H1 (cell line): ENCODE measurements at regions not wholly inside any gene's neighbourhood (a gene's known extent, or its start where the extent isn't known, plus 50 kb on each side); places are given as distances from the start of the nearest gene placed in this dataset.
A peak's percentile ranks its signal among the peaks of the same experiment; 100 is the strongest.

Experiments used
- CEBPB ChIP-seq: IDR thresholded peaks from 2 replicates; pipeline ENCODE4 v1.6.1; 2012; ENCODE audit warnings: low read depth, low read length
- CTCF ChIP-seq, 3 experiments: IDR thresholded peaks; 1 replicate in 2 of 3; 2 replicates in 1 of 3; pipeline versions ENCODE4 v1.5.1 to v1.6.1; 2011; ENCODE audit warnings: low read length in 3 of 3, mild to moderate bottlenecking in 3 of 3, inconsistent platforms in 2 of 3, low read depth in 1 of 3, moderate library complexity in 1 of 3; ENCODE audit not compliant: insufficient read depth in 1 of 3; ENCODE audit errors: control extremely low read depth in 1 of 3
- MAX ChIP-seq: IDR thresholded peaks from 2 replicates; pipeline ENCODE4 v1.6.1; 2012; ENCODE audit warnings: inconsistent platforms
- POLR2A ChIP-seq, 2 experiments: IDR thresholded peaks; 1 replicate in 1 of 2; 2 replicates in 1 of 2; pipeline ENCODE4 v1.6.1; 2011; ENCODE audit warnings: low read depth in 2 of 2, low read length in 2 of 2, mild to moderate bottlenecking in 2 of 2; ENCODE audit errors: control extremely low read depth in 1 of 2
- TEAD4 ChIP-seq: IDR thresholded peaks from 2 replicates; pipeline ENCODE4 v1.6.1; 2012; ENCODE audit warnings: low read depth, low read length, inconsistent platforms, mixed read lengths

- TF ChIP-seq CEBPB (no peak), CTCF (IDR thresholded peaks at IDR 0.05; ENCODE audit: control extremely low read depth in 1 of 3, insufficient read depth in 1 of 3, low read depth in 1 of 3, low read length in 3 of 3) (peak in 1 of 3 experiments; percentile 13; a peak in 1 of 4 replicates), POLR2A (IDR thresholded peaks at IDR 0.05; ENCODE audit: control extremely low read depth in 1 of 2, low read depth in 2 of 2, low read length in 2 of 2) (no peak), TEAD4 (no peak), MAX (no peak)
These were observed 788.7 kb upstream of the DPPA4 start for GRCh38 chr3:110126065-110126464.
